Uterus (tissue), 3 donors: ENCODE measurements at regions not wholly inside any gene's neighbourhood (a gene's known extent, or its start where the extent isn't known, plus 50 kb on each side); places are given as distances from the start of the nearest gene placed in this dataset. TPM values are rescaled to one million over a fixed set of nuclear protein-coding genes. Genes with fewer than 3 reads are reported as not detected.

Source experiments
- DNase-seq, 2 donors: peaks; one replicate each; pipeline ENCODE4 v3.0.0-alpha.2; 2019 to 2020
- H3K27ac ChIP-seq, 2 donors: fragments of 200-600 bp; sonication (generic); 1 replicate in 1 of 2; 2 replicates in 1 of 2; pipeline ENCODE4 v1.5.1; 2016 to 2018
- H3K27me3 ChIP-seq, 2 donors: fragments of 200-600 bp; sonication (generic); one replicate each; pipeline ENCODE4 v1.5.1; 2018 to 2019; ENCODE audit warnings: control low read depth in 1 of 2
- H3K36me3 ChIP-seq, 2 donors: fragments of 200-600 bp; sonication (generic); one replicate each; pipeline ENCODE4 v1.5.1; 2019; ENCODE audit warnings: control low read depth in 1 of 2
- H3K4me1 ChIP-seq, 2 donors: fragments of 200-600 bp; sonication (generic); one replicate each; pipeline ENCODE4 v1.5.1; 2018 to 2019; ENCODE audit warnings: control low read depth in 1 of 2
- H3K4me3 ChIP-seq, 2 donors: fragments of 200-600 bp; sonication (generic); 1 replicate in 1 of 2; 2 replicates in 1 of 2; pipeline ENCODE4 v1.5.1; 2018 to 2019; ENCODE audit warnings: mild to moderate bottlenecking in 1 of 2
- H3K9me3 ChIP-seq, 2 donors: fragments of 200-600 bp; sonication (generic); one replicate each; pipeline ENCODE4 v1.5.1; 2019; ENCODE audit warnings: control low read depth in 1 of 2
- POLR2A ChIP-seq, 2 donors: fragments of 450-650 bp; IDR thresholded peaks; one replicate each; pipeline ENCODE4 v1.6.1; 2016; ENCODE audit warnings: antibody characterized with exemption in 2 of 2, mild to moderate bottlenecking in 1 of 2, moderate library complexity in 1 of 2
- intact Hi-C: fragments of 100-400 bp; cut with DNase I; formaldehyde crosslinking; loops from one replicate; pipeline ENCODE4 v1.15.1; 2023; ENCODE audit warnings: low total_unique reads
- small RNA-seq: library from RNA; depleted of rRNA; stranded (forward); fragments of <200 nt; gene quantifications from one replicate; pipeline ENCODE3, GENCODE V24; 2016
- TF ChIP-seq, protein P1 (sequence below), 4 experiments: fragments of 200-600 bp in 2 of 4; fragments of 450-650 bp in 2 of 4; sonication (generic) in 2 of 4; IDR thresholded peaks; one replicate each; pipeline ENCODE4 v1.5.1; 2016 to 2019; ENCODE audit warnings: antibody characterized with exemption in 4 of 4, mild to moderate bottlenecking in 2 of 4, moderate library complexity in 1 of 4
- donor health status: DM: yes; HTN: yes; CAD: no.

DNA sequence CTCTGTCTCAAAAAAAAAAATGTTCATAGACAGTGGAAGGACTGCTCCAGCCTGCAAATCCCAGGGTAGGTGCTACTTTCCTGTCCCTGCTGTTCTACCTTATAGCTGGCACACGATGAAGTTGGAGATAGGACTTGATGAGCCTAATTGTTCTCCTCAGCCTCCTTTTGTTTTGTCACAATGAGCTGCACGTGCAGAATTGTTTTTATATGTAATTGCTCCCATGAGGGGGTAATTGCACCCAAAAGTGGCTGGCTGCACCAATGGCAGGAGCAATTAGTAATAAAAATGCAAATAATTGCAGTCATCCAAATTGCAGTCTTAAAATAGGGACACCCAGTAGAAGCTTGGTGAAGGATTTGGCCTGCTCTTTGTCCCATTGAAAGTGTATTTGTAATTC, 63.0 kb upstream of the PFN2 start:
- DNase-seq: no peak
- Histone ChIP-seq H3K4me3 (no peak overlapping the region), H3K27ac (no peak overlapping the region), H3K9me3 (no peaks in the 10 kb centered on the region), H3K36me3 (no peaks in the 10 kb centered on the region), H3K4me1 (no peaks in the 10 kb centered on the region), H3K27me3 (no peaks in the 10 kb centered on the region)
- TF ChIP-seq POLR2A (IDR thresholded peaks at IDR 0.05): no peak
- TF ChIP-seq, protein P1, sequence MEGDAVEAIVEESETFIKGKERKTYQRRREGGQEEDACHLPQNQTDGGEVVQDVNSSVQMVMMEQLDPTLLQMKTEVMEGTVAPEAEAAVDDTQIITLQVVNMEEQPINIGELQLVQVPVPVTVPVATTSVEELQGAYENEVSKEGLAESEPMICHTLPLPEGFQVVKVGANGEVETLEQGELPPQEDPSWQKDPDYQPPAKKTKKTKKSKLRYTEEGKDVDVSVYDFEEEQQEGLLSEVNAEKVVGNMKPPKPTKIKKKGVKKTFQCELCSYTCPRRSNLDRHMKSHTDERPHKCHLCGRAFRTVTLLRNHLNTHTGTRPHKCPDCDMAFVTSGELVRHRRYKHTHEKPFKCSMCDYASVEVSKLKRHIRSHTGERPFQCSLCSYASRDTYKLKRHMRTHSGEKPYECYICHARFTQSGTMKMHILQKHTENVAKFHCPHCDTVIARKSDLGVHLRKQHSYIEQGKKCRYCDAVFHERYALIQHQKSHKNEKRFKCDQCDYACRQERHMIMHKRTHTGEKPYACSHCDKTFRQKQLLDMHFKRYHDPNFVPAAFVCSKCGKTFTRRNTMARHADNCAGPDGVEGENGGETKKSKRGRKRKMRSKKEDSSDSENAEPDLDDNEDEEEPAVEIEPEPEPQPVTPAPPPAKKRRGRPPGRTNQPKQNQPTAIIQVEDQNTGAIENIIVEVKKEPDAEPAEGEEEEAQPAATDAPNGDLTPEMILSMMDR (IDR thresholded peaks at IDR 0.05): no peak
- intact Hi-C loops: no loop called here

DNA sequence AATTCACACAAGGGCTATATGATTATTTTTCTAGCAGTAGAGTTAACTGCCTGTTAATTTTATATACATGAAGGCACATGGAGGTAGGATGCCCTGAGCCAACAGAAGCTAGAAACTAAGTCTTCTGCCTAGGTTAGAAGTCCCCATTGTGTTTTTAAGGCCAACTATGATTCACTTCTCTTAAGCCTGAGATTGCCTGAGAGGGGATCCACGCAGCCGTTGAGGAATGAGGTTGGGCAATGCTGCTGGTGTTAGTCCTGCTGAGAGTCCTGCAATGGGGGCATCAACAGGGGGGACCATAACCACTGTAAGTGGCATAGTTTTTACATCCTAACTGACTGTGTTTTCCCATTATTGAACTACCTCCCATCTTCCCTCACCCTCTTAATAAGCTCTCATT, 60.1 kb upstream of the PFN2 start:
- TF ChIP-seq, protein P1 (IDR thresholded peaks at IDR 0.05): no peak
- TF ChIP-seq POLR2A (IDR thresholded peaks at IDR 0.05): no peak
- Histone ChIP-seq H3K4me3 (no peak overlapping the region), H3K27ac (no peak overlapping the region), H3K27me3 (no peaks in the 10 kb centered on the region), H3K36me3 (no peaks in the 10 kb centered on the region), H3K4me1 (no peaks in the 10 kb centered on the region), H3K9me3 (no peaks in the 10 kb centered on the region)
- intact Hi-C loops: no loop called here
- no peak for DNase-seq

DNA sequence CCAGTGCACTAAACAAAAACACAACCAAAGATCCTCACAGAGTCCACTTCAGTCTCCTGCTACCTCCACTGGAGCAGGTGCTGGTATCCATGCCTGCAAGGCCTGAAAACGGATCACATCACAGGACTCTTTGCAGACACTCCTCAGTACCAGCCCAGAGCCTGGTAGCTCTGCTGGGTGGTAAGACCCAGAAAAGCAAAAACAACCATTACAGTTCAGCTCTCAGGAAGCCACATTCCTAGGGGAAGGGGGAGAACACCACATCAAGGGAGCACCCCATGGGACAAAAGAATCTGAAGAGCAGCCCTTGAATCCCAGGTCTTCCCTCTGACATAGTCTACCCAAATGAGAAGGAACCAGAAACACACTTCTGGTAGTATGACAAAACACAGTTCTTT, 52.5 kb upstream of the PFN2 start:
- Histone ChIP-seq H3K4me3 (no peak overlapping the region), H3K9me3 (no peaks in the 10 kb centered on the region), H3K4me1 (no peaks in the 10 kb centered on the region), H3K36me3 (no peaks in the 10 kb centered on the region), H3K27ac (no peak overlapping the region), H3K27me3 (no peaks in the 10 kb centered on the region)
- intact Hi-C loops: no loop called here
- TF ChIP-seq, protein P1 (IDR thresholded peaks at IDR 0.05): no peak
- TF ChIP-seq POLR2A (IDR thresholded peaks at IDR 0.05): no peak
- DNase-seq: no peak

DNA sequence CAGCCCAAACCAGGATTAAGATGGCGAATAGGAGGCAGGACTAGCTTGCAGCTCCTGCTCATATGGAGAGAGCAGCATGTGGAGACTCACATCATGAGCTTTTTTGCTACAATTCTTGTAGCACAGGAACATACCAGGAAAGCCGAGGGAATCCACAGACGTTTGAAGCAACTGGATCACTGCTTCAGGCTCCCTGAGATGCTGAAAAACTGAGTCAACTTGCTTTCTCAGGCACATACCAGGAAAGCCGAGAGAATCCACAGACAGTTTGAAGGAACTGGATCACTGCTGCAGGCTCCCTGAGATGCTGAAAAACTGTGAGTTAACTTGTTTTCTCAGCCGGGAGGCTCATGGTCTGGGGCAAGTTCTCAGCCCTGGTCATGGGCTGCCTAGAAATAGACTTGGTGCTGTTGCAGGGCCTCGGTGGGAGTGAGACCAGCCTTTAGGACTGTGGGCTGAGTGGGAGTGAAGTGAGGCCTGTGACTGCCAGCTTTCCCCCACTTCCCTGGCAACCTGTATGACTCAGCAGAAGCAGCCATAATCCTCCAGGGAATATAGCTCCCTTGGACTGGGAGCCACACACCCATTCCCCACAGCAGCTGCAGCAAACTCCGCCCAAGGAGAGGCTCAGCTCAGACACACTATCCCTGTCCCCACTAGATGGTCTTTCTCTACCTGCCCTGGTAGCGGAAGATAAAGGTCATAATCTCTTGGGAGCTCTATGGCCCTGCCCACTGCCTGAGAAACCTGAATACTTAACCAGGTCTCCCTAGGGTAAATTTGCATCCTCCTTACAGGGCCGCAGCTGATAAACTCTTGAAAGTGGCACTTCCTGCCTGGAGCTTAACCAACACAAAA, 51.9 kb upstream of the PFN2 start:
- no peak for TF ChIP-seq POLR2A (IDR thresholded peaks at IDR 0.05)
- TF ChIP-seq, protein P1 (IDR thresholded peaks at IDR 0.05): no peak
- Histone ChIP-seq H3K9me3 (no peaks in the 10 kb centered on the region), H3K27me3 (no peaks in the 10 kb centered on the region), H3K4me3 (no peak overlapping the region), H3K4me1 (no peaks in the 10 kb centered on the region), H3K36me3 (no peaks in the 10 kb centered on the region), H3K27ac (no peak overlapping the region)
- DNase-seq: no peak
- intact Hi-C loops: no loop called here

DNA sequence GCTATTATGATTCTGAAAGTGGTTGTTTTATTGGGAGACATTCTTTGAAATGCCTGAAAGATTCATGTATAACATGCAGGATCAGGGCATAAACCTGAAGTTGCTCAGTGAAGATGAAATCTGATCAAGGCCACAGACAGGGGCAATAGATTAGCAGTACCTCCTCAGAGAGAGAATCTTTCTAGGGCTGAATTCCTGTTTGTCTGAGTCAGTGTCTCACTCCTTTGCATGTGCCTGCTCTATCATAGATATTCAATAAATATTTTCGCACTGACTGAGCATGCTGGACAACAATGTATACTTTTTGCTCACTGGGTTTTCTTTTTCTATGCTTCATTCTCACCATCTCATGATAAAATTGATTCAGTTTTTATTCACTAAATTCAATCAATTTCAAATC, 49.8 kb upstream of the PFN2 start:
- no peaks in the 10 kb centered on the region for H3K4me1 ChIP-seq

More for the DNA sequence above, 49.8 kb upstream of the PFN2 start:
- Histone ChIP-seq H3K27ac (no peak overlapping the region), H3K9me3 (no peaks in the 10 kb centered on the region), H3K27me3 (no peaks in the 10 kb centered on the region), H3K4me3 (no peak overlapping the region), H3K36me3 (no peaks in the 10 kb centered on the region)
- no peak for DNase-seq
- TF ChIP-seq POLR2A (IDR thresholded peaks at IDR 0.05): no peak
- TF ChIP-seq, protein P1 (IDR thresholded peaks at IDR 0.05): no peak
- intact Hi-C loops: no loop called here

Small RNA genes in the stretch of these regions (small RNA-seq; reads per million reads assigned to genes)
- not detected for gene RF00004
- not detected for gene RPL32P9
